GM12892 (cell line): ENCODE measurements at regions not wholly inside any gene's neighbourhood (a gene's known extent, or its start where the extent isn't known, plus 50 kb on each side); places are given as distances from the start of the nearest gene placed in this dataset.
"Not testable (repeated sequence)": the region's sequence is repeated elsewhere in the genome, so short reads cannot be mapped to it uniquely, and the experiment has no call there.

Experiments used
- DNase-seq: peaks from one replicate; pipeline ENCODE4 v3.0.0; 2011; ENCODE audit not compliant: insufficient read length
- FAIRE-seq: peaks from 2 replicates; lab custom pipeline; 2011; peaks lifted over from hg19 to GRCh38; lab: Jason Lieb, UNC
- POLR2A ChIP-seq: IDR thresholded peaks from 2 replicates; pipeline ENCODE4 v1.6.1; 2011; ENCODE audit warnings: low read depth, low read length, control low read depth
- POLR2AphosphoS5 ChIP-seq: IDR thresholded peaks from 2 replicates; pipeline ENCODE4 v1.6.1; 2011; ENCODE audit warnings: low read depth, low read length, control low read depth
- TAF1 ChIP-seq: IDR thresholded peaks from 2 replicates; pipeline ENCODE4 v1.6.1; 2011; ENCODE audit warnings: low read depth, mild to moderate bottlenecking, control low read depth, low read length, borderline replicate concordance

DNA sequence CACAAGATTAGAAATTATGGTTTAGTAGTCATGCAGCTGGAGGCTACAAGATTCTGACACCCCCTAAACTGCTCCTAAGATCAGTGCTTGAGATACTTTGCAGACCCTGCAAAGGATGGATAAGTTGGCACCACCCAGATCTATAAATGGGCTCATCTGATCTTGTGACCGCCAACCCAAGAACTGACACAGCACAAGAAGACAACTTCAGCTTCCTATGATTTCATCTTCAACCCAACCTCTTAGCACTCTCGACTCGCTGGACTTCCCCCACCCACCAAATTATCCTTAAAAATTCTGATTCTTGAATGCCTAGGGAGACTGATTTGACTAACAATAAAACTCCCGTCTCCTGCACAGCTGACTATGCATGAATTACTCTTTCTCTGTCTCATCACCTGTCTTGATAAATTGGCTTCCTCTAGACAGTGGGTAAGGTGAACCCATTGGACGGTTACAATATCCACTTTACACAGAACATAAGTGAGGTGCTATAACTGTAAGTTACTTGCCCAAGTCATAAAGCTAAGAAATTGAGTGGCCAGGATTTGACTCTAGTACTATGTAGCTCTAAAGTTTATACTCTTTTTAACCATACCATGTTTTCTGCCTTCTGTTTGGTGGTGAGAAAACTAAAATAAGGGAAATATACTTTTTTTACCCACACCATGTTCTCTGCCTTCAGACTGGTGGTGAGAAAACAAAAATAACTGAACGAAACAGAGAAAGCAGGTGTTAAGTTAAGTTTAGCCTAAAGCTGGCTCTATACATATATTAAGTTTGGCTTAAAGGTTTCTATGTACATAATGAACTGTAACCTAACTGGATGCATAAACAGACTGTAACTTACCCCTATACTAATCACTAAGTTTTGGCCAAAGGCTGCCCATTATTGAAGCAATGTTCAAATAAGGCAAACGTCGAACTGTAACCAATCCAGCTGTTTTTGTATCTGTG, 962.3 kb upstream of the NXPH2 start:
- FAIRE-seq: no peak
- no peak for DNase-seq
- no peak for TF ChIP-seq POLR2A
- no peak for TF ChIP-seq TAF1
- TF ChIP-seq POLR2AphosphoS5: no peak

DNA sequence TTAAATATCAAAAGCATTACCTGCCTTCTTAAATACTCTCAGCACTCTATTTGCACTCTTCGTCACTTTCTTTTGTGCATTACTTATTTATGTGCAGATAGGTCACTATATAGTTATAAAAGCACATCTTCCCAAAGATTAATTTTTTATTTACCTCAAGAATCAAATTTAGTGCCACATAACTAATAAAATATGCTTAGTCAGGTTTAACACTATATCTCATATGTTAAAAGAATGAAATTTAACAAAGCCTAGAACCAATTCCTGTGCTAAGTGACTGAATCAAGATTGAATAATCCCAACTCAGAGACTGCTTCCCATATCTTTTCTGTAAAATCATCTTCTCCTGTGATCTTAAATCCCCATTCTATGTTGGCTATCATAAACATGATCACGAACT, 957.5 kb upstream of the NXPH2 start:
- no peak for FAIRE-seq
- TF ChIP-seq POLR2AphosphoS5 (no peak), POLR2A (no peak), TAF1 (no peak)

DNA sequence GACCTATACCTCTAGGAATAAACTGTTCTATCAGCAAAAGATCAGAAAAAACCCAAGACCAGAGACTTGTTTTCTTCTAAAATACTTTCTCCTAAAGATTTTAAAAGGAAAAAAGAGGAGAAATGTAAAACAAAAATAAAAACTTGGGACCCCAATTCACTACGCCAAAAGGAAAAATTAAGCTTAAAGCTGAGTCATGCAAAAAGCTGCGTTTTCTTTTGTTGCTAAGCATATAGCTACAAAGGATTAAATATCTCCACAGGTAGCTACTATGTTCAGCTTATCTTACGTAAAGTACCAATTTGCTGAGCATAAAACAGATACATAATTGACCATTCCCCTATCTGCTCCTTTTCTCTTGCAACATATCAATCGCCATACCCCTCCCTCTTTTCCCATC, 950.0 kb upstream of the NXPH2 start:
- TF ChIP-seq POLR2A (no peak), POLR2AphosphoS5 (no peak), TAF1 (no peak)
- DNase-seq: no peak
- no peak for FAIRE-seq

More for the DNA sequence above, 957.5 kb upstream of the NXPH2 start:
- no peak for DNase-seq

DNA sequence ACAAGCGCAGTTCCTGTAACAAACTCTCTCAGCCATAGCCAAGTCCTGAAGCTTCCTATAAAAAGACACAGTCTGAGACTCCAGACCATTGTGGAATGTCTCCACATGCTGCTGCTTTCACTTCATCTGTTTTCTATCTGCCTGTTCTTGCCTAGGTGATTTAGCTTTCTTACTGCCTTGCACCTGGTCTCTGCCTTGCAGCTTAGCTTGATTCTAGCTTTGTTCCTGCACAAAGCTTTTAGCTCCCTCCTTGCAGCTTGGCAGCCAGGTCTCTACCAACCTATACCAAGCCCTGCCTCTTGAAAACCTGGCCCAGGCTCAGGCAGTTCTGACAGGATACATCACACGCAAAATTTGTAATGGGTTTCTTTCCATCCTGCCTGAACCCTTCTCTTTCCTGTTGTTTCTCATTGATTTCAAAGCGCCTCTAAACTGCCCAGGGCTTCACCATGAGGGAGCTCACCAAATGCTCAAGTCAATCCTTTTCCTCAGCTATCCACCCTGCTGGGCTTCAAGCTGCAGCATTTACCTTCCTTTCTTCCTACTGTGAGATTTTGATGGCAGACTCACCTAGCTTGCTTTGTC, 941.3 kb upstream of the NXPH2 start:
- DNase-seq: no peak
- FAIRE-seq: no peak
- TF ChIP-seq POLR2A: no peak
- TF ChIP-seq POLR2AphosphoS5: no peak
- no peak for TF ChIP-seq TAF1

DNA sequence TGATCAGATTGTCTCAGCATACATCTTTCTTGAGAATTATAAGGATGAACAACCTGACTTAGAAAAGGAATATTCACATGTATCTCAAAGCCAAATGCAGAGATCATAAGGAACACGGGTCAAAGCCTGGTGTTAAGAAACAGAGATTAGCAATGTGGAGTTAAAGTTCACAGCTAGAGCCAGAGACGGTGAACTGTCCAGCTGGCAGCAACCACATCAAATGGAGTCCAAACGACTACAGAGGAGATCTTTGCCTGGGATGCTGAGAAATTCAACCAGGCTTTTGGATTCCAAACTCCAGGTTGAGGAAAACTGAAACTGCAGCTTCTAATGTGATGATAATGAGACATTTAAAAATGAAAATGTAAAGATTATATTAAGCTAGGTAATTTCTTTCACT, 939.9 kb upstream of the NXPH2 start:
- DNase-seq (no peak), FAIRE-seq (no peak)
- no peak for TF ChIP-seq POLR2A
- no peak for TF ChIP-seq TAF1
- TF ChIP-seq POLR2AphosphoS5: no peak

DNA sequence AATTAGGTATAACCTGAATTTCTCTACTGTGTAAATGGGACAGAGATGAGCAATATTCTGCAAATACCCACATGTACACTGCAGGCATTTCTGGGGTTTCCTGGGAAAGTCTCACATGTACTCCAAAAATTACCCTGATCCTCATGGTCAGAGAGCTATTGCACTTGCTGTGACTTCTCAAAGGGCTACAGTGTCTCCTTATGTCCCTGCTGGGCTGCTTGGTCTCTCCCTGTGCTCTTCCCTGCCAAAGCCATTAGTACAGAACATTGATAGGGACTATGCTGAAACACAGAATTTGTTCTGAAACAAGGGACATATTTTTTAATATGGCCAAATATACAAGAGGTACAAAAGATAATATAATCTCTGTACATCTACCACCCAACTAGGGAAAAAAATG, 924.4 kb upstream of the NXPH2 start:
- FAIRE-seq: no peak
- TF ChIP-seq TAF1 (no peak), POLR2AphosphoS5 (no peak), POLR2A (no peak)
- DNase-seq: no peak

DNA sequence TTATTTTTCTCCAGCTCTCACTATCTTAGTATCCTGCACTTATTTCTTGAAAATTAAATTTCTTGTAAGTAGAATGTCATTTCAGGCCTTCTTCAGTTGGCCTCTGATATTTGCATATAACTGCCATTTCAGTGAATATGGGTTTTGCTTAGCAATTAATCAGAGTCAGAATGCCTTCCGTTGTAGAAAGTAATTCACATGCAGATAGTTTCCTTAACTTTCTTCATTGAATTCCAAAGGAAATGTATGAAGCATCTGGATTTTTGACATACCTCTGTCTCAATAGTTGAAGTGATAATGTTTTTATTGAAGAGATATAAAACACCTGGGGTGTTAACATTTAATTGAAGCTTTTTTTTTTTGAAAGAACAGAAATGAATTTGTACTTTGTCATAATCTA, 914.1 kb upstream of the NXPH2 start:
- no peak for DNase-seq
- FAIRE-seq: no peak
- TF ChIP-seq TAF1 (no peak), POLR2AphosphoS5 (no peak), POLR2A (no peak)

DNA sequence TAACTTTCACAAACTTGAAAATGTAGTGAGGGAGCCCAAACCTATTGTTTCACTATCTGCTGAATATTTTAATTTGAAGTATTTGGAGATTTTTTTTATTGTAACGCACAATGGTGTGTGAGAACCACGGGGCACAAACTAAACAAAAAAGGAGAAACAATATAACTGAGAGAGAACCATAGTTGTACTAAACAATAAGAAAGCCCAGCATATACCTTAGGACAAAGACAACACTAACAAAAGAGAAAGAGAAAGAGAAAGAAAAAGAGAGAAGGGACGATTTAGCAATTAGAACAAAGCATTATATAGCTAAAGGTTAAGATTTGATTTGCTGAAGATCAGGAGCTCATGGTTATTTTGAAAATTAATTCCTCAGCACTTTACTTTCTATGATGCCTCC, 906.0 kb upstream of the NXPH2 start:
- FAIRE-seq (no peak), DNase-seq (no peak)
- TF ChIP-seq POLR2A: no peak
- TF ChIP-seq POLR2AphosphoS5: no peak
- no peak for TF ChIP-seq TAF1

DNA sequence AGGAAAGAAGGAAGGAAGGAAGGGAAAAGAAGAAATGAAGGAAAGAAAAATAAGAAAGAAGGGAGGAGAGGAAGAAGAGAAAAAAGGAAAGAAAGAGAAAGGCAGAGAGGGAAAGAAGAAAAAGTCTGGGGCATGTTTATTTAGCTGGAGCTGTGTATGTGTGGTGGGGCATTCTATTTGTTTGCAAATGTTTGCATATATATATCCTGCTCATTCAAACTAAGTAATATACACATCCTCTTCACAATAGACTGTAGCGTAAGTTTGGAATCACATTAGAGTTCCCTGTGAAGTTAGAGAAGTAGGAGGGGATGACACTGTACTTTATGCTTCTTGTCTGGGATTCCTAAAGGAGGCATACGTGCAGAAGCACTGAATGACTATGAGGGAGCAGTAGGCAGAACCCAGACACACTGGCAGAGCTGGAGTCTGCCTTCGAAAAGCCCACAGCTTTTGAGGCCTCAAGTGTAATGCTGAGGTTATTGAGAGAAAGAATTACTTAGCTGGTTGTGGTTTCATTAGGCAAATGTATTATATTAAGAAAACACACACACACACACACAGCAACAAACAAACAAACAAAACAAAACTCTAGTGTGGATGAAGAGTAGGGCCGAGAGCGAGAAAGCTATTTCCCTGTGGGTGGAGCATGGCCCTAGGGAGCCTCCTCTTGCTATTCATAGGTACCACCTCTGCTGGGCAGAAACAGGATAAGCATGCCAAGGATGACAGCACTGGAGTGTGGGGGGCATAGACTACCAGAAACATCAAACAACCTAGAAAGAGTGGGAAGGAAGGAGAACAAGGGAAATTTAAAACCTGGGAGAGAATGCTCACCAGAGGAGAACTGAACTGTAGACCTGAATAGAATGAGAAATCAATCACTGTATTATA, 905.1 kb upstream of the NXPH2 start:
- no peak for DNase-seq
- FAIRE-seq: no peak
- TF ChIP-seq POLR2A (no peak), TAF1 (no peak), POLR2AphosphoS5 (no peak)

DNA sequence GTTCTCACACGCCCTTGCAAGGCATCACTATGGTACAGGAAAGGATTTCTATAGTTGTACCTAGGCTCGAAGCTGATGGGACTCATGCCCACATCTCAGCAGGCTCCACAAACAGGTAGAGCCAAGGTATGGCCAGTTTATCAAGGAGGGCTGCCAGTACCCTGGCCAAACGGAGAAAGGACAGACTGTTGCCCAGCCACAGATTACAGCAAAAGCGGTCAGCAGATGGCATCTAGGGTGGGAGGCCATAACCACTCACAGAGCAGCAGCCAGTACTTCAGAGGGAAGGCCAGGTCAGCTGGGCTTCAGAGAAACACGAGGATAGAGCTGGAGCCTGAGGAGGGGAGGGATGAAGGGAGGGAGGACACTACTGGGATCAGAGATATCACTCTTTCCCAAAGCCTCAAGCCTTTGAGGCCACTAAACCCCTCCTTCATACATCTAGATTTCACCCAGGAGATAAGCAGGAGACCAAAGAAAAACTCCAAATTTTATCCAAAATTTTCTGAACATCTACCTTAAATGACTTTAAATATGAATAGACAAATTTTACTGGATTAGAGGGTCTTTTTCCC, 904.2 kb upstream of the NXPH2 start:
- TF ChIP-seq TAF1 (no peak), POLR2A (no peak), POLR2AphosphoS5 (no peak)
- FAIRE-seq: no peak
- DNase-seq: no peak

DNA sequence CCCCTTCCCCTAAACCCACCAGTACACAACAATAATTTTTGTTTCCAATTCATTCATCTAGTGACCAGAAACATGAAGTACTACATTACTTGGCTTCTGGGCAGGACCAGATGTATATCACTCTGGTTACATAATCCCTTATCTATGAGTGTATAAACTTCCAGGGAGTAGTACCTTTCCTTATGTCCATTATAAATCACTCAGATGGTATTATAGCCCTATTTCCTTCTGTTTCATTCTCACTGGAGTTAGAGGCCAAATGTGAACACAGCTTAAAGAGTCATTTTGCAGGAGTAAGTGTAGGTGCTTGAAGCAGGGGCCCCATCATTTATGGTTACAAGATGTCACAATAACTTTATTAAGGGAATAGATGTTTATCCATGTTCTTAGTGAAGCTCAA, 894.4 kb upstream of the NXPH2 start:
- FAIRE-seq (no peak), DNase-seq (no peak)
- TF ChIP-seq TAF1 (no peak), POLR2AphosphoS5 (no peak), POLR2A (no peak)

DNA sequence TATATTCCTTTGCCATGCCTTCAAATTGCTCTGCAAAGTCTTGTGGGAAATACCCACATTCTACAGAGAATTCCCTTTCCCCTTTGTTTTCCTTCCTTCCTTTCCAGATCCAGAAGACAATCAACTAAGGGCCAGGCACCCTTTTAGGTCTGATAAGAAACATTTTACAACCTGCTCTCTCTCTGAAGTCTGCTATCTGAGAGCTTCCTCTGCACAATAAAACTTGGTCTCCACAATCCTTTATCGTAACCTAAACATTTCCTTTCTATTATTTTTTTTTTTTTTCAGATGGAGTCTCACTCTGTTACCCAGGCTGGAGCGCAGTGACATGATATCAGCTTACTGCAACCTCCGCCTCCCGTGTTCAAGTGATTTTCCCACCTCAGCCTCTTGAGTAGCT, 893.3 kb upstream of the NXPH2 start:
- DNase-seq, FAIRE-seq: not testable (repeated sequence)
